Gastrocnemius medialis (tissue), 4 donors: ENCODE measurements at regions not wholly inside any gene's neighbourhood (a gene's known extent, or its start where the extent isn't known, plus 50 kb on each side); places are given as distances from the start of the nearest gene placed in this dataset.

ENCODE experiments used
- CTCF ChIP-seq, 5 experiments: fragments of 450-650 bp in 3 of 5; fragments of 200-600 bp in 2 of 5; sonication (generic) in 2 of 5; IDR thresholded peaks in 4 of 5; conservative IDR thresholded peaks in 1 of 5; 1 replicate in 4 of 5; 2 replicates in 1 of 5; pipeline ENCODE4 v1.5.1; 2016 to 2019; ENCODE audit warnings: antibody characterized with exemption in 5 of 5, mild to moderate bottlenecking in 3 of 5, moderate library complexity in 3 of 5
- POLR2A ChIP-seq, 2 donors: fragments of 450-650 bp; IDR thresholded peaks; one replicate each; pipeline ENCODE4 v1.6.1; 2017; ENCODE audit warnings: antibody characterized with exemption in 2 of 2, mild to moderate bottlenecking in 2 of 2, moderate library complexity in 2 of 2

GRCh38 chr18:37654034-37654433 is 88.4 kb upstream of the CELF4 start:
- TF ChIP-seq CTCF (IDR thresholded peaks at IDR 0.05 in 4 of 5, conservative IDR thresholded peaks at IDR 0.05 in 1 of 5) (no peak), POLR2A (IDR thresholded peaks at IDR 0.05) (no peak)
